Activated B cell treated with CpG ODN at 0.5 μM for 24 hours (primary cell): ENCODE measurements at regions not wholly inside any gene's neighbourhood (a gene's known extent, or its start where the extent isn't known, plus 50 kb on each side); places are given as distances from the start of the nearest gene placed in this dataset.

ENCODE experiments used
- ATAC-seq: fragments of 200-7000 bp; cut with Tn5 transposase; one replicate; pipeline ENCODE4 v1.10.0; 2021; ENCODE audit warnings: low read depth, mild to moderate bottlenecking, moderate library complexity
- CTCF ChIA-PET: fragments of 350-600 bp; sonication (Branson Sonifier 250); formaldehyde crosslinking; loops from one replicate; lab custom pipeline; 2021; ENCODE audit warnings: antibody characterized with exemption; lab: Charles Lee
- POLR2A ChIA-PET: fragments of 350-600 bp; sonication (Branson Sonifier 250); formaldehyde crosslinking; loops from one replicate; lab custom pipeline; 2021; ENCODE audit warnings: antibody characterized with exemption; lab: Charles Lee
- DNase-seq: peaks from one replicate; pipeline ENCODE4 v3.0.0; 2022
- H3K27ac Mint-ChIP-seq: one replicate; pipeline ENCODE4 v1.8.0; 2020; ENCODE audit warnings: mixed read lengths
- H3K27me3 Mint-ChIP-seq: one replicate; pipeline ENCODE4 v1.8.0; 2021; ENCODE audit warnings: mixed read lengths
- H3K36me3 Mint-ChIP-seq: one replicate; pipeline ENCODE4 v1.8.0; 2021; ENCODE audit warnings: low read depth, mixed read lengths
- H3K4me1 Mint-ChIP-seq: one replicate; pipeline ENCODE4 v1.8.0; 2021; ENCODE audit warnings: mixed read lengths
- H3K4me3 Mint-ChIP-seq: one replicate; pipeline ENCODE4 v1.8.0; 2020; ENCODE audit warnings: mild to moderate bottlenecking, mixed read lengths
- H3K9me3 Mint-ChIP-seq: one replicate; pipeline ENCODE4 v1.8.0; 2020; ENCODE audit warnings: mixed read lengths
- intact Hi-C: fragments of 100-400 bp; cut with micrococcal nuclease; formaldehyde crosslinking; loops from one replicate; pipeline ENCODE4 v1.15.1; 2024
- TF ChIP-seq, protein P1 (sequence below): fragments of 200-600 bp; IDR thresholded peaks from one replicate; pipeline ENCODE4 v1.8.0; 2022; ENCODE audit warnings: antibody characterized with exemption, mild to moderate bottlenecking

DNA sequence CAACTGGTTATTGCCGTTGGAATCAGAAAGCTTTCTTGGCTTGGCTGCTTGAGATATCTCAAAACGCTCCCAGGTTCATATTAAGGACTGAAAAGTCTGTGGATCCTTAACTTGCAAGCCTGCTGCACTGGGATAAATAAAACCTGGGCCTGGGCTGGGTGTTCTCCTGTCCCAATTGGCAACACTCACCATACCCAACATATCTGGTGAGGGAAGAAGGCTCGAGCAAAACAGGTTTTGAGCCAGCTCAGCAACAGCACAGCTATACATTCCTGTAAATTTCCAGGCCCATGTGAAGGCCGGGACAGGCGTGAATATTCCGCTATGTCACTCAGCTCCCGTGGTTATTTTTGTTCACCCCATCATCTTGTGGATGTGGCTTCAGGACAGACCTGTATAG is 169.0 kb upstream of the BCL6 start:
- Mint-ChIP-seq H3K9me3 (no peaks in the 10 kb centered on the region), H3K4me1 (peaks cover 12% of the 10 kb centered on the region), H3K4me3 (no peak overlapping the region), H3K27ac (no peak overlapping the region), H3K36me3 (no peaks in the 10 kb centered on the region), H3K27me3 (peaks cover 8% of the 10 kb centered on the region)
- TF ChIP-seq, protein P1, sequence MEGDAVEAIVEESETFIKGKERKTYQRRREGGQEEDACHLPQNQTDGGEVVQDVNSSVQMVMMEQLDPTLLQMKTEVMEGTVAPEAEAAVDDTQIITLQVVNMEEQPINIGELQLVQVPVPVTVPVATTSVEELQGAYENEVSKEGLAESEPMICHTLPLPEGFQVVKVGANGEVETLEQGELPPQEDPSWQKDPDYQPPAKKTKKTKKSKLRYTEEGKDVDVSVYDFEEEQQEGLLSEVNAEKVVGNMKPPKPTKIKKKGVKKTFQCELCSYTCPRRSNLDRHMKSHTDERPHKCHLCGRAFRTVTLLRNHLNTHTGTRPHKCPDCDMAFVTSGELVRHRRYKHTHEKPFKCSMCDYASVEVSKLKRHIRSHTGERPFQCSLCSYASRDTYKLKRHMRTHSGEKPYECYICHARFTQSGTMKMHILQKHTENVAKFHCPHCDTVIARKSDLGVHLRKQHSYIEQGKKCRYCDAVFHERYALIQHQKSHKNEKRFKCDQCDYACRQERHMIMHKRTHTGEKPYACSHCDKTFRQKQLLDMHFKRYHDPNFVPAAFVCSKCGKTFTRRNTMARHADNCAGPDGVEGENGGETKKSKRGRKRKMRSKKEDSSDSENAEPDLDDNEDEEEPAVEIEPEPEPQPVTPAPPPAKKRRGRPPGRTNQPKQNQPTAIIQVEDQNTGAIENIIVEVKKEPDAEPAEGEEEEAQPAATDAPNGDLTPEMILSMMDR: no peak
- POLR2A ChIA-PET: no interaction called here
- DNase-seq (no peak), ATAC-seq (no peak)
- intact Hi-C loops: no loop called here
- CTCF ChIA-PET: no interaction called here

DNA sequence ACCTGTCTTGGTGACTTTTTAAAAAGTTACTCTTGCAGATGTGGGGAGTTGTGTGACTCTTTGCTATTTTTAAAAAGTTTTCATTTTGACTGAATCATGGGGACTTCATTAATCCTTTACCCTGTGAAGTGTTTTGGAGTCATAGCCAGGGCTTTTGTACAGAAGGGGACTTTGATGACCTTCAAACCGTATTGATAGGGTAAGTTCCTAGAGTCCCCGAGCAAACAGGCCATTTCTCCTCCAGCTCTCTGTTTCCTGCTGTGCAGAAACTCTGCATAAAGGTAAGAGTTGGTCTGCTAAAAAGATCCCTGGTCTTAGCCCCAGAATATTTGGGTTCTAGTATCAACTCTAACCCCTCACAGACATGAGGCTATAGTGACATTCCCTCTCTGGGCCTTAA is 170.8 kb upstream of the BCL6 start:
- no peak overlapping the region for H3K27ac Mint-ChIP-seq
- H3K4me3 Mint-ChIP-seq: no peak overlapping the region
- H3K36me3 Mint-ChIP-seq: no peaks in the 10 kb centered on the region
- peaks cover 10% of the 10 kb centered on the region for H3K27me3 Mint-ChIP-seq
- no peaks in the 10 kb centered on the region for H3K9me3 Mint-ChIP-seq
- TF ChIP-seq, protein P1: no peak
- DNase-seq: no peak
- ChIA-PET POLR2A (no interaction called here), CTCF (no interaction called here)
- H3K4me1 Mint-ChIP-seq: peaks cover 27% of the 10 kb centered on the region
- intact Hi-C loops: no loop called here
- ATAC-seq: no peak

DNA sequence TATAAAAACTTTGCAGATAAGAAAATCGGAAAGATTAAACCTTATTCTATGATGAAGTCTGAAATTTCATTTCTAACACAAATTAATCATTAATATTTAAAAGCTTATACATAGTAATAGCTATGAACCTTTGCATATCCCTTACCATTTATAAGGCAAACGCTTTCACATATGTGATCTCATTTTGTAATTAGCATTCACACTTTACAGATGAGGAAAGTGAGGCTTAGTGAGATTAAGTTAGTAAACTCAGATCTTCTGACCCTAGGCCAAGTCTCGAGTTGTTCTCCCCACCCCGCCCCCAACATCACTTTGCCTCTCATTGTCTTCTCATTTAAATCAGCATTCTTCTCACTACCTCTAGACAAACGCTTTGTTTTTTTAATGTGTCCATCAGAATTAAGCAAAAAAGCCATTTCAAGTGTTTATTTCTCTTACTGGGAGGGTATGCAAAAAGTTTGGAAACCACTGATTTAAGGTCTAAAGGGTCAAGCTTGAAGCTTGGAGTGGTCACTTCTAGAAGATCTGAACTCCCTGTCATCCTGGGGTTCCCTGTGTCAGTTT is 172.9 kb upstream of the BCL6 start:
- Mint-ChIP-seq H3K4me3 (no peak overlapping the region), H3K36me3 (no peaks in the 10 kb centered on the region), H3K9me3 (no peaks in the 10 kb centered on the region), H3K27ac (peak overlapping the region; percentile 86), H3K27me3 (peaks cover 15% of the 10 kb centered on the region), H3K4me1 (peaks cover 32% of the 10 kb centered on the region)
- ATAC-seq (no peak), DNase-seq (no peak)
- POLR2A ChIA-PET: interaction anchor here (0.6 to 1.1 kb wide), 3 partner anchors 22 to 944 kb away, joined by 3 read pairs; no protein-coding TSS in a partner anchor
- CTCF ChIA-PET: interaction anchor here (1.6 kb wide), 1 partner anchor 170 kb away, joined by 5 read pairs; no protein-coding TSS in a partner anchor
- TF ChIP-seq, protein P1: no peak
- intact Hi-C loops: loop anchor here (2.0 kb wide), 4 partner anchors 17 to 1037 kb away; no protein-coding TSS in a partner anchor

DNA sequence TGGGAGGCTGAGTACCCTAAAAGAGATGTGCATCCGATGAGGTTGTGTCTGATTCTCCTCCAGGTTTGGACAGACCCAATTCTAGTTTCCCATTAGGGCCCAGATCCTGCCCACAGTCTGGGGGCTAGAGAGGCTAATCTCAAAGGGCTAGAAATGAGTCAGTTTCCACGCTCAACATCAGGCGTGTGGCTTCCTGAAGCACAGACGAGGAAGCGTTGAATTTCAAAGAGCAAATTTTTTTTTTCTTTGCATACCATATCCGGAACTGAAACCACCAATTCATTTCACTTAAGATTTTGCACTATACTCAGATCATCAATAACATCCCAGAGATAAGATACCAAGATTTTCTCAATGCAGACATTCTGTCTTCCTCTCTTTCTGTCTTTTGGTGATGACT is 173.8 kb upstream of the BCL6 start:
- peaks cover 1% of the 10 kb centered on the region for H3K36me3 Mint-ChIP-seq
- no peaks in the 10 kb centered on the region for H3K9me3 Mint-ChIP-seq
- ATAC-seq: peak; percentile 89
- POLR2A ChIA-PET: interaction anchor here (0.7 kb wide), 1 partner anchor 21 kb away, joined by 3 read pairs; no protein-coding TSS in a partner anchor
- peaks cover 32% of the 10 kb centered on the region for H3K4me1 Mint-ChIP-seq
- peak overlapping the region; percentile 86 for H3K27ac Mint-ChIP-seq
- CTCF ChIA-PET: interaction anchor here (1.6 kb wide), 1 partner anchor 171 kb away, joined by 5 read pairs; no protein-coding TSS in a partner anchor
- peaks cover 15% of the 10 kb centered on the region for H3K27me3 Mint-ChIP-seq
- intact Hi-C loops: loop anchor here (1.0 to 2.0 kb wide), 9 partner anchors 16 to 1036 kb away; partner anchors contain the start of genes BCL6 and LPP
- TF ChIP-seq, protein P1: no peak
- H3K4me3 Mint-ChIP-seq: peak overlapping the region; percentile 77
- peak; percentile 36 for DNase-seq

DNA sequence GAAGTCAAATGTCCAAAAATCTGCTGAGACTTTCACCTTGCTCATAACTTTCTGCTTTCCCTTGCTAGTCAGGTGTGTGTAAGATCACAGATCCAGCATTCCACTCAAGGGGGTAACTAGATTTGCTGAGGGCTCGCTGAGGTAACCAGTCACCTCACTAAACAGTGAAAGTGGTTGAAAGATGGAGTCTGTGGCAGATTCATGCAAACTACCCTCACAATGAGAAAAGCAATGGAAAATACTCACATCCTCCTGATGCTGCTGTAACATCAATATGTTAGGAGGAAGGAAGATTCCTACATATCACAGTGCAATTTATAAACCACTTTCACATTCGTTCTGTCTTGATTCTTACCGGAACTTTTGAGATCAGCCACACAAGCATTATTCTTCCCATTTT is 174.3 kb upstream of the BCL6 start:
- peaks cover 32% of the 10 kb centered on the region for H3K4me1 Mint-ChIP-seq
- intact Hi-C loops: loop anchor here (1.0 to 2.0 kb wide), 9 partner anchors 15 to 1035 kb away; partner anchors contain the start of genes BCL6 and LPP

More for the DNA sequence above, 174.3 kb upstream of the BCL6 start:
- Mint-ChIP-seq H3K9me3 (no peaks in the 10 kb centered on the region), H3K27ac (peak overlapping the region; percentile 86), H3K27me3 (peaks cover 15% of the 10 kb centered on the region), H3K36me3 (peaks cover 1% of the 10 kb centered on the region), H3K4me3 (peak overlapping the region; percentile 77)
- ChIA-PET CTCF (no interaction called here), POLR2A (no interaction called here)
- no peak for DNase-seq
- peak; percentile 61 for ATAC-seq
- TF ChIP-seq, protein P1: no peak
